Vagina (tissue), 2 donors: ENCODE measurements at regions not wholly inside any gene's neighbourhood (a gene's known extent, or its start where the extent isn't known, plus 50 kb on each side); places are given as distances from the start of the nearest gene placed in this dataset.

Source experiments
- CTCF ChIP-seq, 3 experiments: fragments of 450-650 bp in 2 of 3; fragments of 200-600 bp in 1 of 3; sonication (generic) in 1 of 3; IDR thresholded peaks; one replicate each; pipeline ENCODE4 v1.5.1; 2017 to 2019; ENCODE audit warnings: antibody characterized with exemption in 3 of 3, mild to moderate bottlenecking in 2 of 3, moderate library complexity in 2 of 3
- POLR2A ChIP-seq, 2 donors: fragments of 450-650 bp; IDR thresholded peaks; one replicate each; pipeline ENCODE4 v1.6.1; 2017; ENCODE audit warnings: antibody characterized with exemption in 2 of 2, mild to moderate bottlenecking in 2 of 2, moderate library complexity in 2 of 2
- POLR2AphosphoS5 ChIP-seq, 2 donors: sonication (generic); formaldehyde crosslinking; IDR thresholded peaks; one replicate each; pipeline ENCODE4 v1.9.0; 2017; ENCODE audit warnings: antibody characterized with exemption in 2 of 2, mild to moderate bottlenecking in 2 of 2, low read depth in 1 of 2; ENCODE audit not compliant: insufficient read depth in 1 of 2

- peak in 1 of 3 experiments; percentile 22 for TF ChIP-seq CTCF (IDR thresholded peaks at IDR 0.05)
- TF ChIP-seq POLR2A (IDR thresholded peaks at IDR 0.05), result no peak
- peak in 1 of 2 donors; percentile 66 for TF ChIP-seq POLR2AphosphoS5 (IDR thresholded peaks at IDR 0.05; ENCODE audit: insufficient read depth in 1 of 2, low read depth in 1 of 2)
Measured at GRCh38 chr6:43838276-43839036, 68.4 kb downstream of the VEGFA start.
